Astrocyte of the hippocampus (primary cell): ENCODE measurements at regions not wholly inside any gene's neighbourhood (a gene's known extent, or its start where the extent isn't known, plus 50 kb on each side); places are given as distances from the start of the nearest gene placed in this dataset.
A peak's percentile ranks its signal among the peaks of the same experiment; 100 is the strongest.
"Not testable (repeated sequence)": the region's sequence is repeated elsewhere in the genome, so short reads cannot be mapped to it uniquely, and the experiment has no call there.

Experiments
- DNase-seq: peaks from one replicate; pipeline ENCODE4 v3.0.0; 2011; ENCODE audit warnings: low read depth, low spot score

DNA sequence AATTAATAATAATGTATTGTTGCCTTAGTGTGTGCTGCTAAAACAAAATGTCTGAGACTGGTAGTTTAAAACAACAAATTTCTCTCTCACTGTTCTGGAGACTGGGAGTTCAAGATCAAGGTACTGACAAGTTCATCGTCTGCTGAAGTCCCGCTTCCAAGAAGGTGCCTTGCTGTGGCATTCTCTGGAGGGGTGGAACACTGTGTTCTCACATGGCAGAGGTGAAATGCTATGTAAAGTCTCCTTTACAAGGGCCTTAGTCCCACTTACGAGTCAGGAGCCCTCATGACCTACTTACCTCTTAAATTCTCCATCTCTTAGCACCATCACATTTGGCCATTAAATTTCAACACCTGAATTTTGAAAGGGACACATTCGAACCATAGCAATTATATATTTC, 299.2 kb upstream of the RBMS1 start:
- no peak for DNase-seq

DNA sequence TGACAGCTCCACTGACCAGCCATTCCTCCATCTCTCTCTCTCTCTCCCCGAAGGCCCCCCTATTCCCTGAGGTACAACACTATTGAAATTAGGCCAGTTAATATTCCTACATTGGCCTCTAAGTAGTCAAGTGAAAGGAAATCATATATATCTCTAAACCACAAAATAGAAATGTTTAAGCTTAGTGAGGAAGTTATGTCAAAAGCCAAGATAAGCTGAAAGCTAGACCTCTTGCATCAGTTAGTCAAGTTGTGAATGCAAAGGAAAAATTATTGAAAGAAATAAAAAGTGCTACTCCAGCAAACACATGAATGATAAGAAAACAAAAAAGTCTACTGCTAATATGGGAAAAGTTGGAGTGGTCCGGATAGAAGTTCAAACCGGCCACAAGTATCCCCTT, 301.3 kb upstream of the RBMS1 start:
- no peak for DNase-seq

DNA sequence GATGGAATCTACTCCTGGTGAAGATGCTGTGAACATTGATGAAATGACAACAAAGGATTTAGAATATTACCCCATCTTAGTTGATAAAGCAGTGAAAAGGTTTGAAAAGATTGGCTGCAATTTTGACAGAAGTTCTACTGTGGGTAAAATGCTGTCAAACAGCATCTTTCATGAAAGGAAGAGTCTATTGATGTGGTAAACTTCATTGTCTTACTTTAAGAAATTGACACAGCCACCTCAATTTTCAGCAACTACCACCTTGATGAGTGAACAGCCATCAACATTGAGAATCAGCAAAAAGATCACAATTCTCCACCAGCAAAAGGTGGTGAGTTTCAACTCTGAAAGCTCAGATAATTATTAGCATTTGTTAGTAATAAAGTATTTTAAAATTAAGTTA, 310.3 kb upstream of the RBMS1 start:
- no peak for DNase-seq

DNA sequence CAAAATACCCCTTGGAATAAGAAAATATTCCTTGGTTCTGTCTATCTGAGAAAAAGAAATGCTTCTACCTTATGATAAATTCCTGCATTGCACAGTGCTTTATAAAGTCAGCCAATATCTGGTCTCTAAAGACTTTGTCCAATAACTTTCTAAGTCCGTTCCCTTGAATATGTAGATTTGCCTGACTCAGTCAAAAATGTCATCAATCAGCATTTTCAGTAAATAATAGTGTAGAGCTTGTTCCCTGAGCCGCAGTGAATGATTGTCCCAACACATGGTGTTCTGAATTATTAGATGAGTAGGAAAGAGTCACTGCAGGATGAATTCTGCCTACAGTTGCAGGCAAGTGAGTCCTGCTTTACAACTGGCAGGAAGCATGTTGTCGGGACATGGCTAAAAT, 316.8 kb upstream of the RBMS1 start:
- no peak for DNase-seq

GRCh38 chr2:160812830-160813505, 319.4 kb upstream of the RBMS1 start:
- no peak for DNase-seq

DNA sequence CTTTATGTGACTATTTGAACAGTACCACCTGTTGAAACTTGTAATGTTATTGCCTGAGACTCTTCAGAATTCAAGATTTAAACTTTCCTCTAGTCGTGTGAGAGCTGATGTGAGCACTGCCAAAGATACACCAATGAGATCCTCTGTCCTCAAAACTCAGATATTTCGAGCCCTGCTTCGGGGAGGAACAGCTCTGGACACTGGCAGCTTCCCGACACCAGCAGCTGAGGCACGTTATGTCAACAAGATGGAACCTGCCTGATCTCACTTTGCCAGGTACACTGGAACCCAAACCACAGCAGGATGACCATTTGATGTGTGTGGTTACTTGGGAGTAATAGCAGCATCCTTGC, 319.9 kb upstream of the RBMS1 start:
- no peak for DNase-seq

DNA sequence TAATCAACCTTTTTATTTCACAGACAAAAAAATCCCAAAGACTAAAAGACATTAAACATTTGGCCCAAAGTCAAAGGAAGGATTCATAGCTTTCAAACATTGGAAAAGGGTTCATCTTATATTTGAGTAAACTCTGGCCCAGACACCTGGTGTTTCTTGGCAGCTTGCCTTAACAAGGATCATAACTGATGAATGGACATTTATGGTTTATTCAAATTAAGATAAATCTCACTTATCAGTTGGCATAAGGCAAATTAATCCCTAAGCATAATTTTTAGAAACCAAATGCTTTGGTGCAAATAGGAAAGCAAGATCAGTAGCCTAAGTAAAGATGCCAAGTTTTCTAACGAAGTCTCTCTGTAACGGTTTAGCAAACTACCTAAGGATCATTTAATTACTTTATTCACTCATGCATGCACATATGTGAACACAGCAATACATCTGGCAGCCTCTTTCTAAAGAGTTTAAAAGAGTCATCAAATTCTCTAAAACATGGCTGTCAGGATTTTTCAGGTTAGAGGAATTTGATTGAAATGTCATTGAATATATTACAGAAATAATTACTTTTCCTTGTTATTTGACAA, 323.4 kb upstream of the RBMS1 start:
- no peak for DNase-seq

DNA sequence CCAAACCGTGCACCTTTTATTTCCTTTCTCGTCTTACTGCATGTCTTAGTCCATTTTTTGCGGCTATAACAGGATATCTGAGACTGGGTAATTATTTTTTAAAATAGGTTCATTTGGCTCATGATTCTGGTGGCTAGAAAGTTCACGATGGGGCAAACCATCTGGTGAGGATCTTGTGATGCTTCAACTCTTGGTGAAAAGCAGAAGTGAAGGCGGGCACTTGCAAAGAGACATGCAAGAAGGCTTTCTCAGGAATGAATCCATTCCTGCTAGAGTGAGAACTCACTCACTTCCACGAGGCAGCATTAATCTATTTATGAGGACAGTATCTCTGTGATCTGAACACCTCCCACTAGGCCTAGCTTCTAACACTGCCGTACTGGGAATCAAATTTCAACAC, 327.1 kb upstream of the RBMS1 start:
- DNase-seq, result no peak

GRCh38 chr2:160822006-160822405, 328.4 kb upstream of the RBMS1 start:
- DNase-seq, result no peak

- no peak for DNase-seq
These were observed 331.8 kb upstream of the RBMS1 start for GRCh38 chr2:160825433-160825832.

GRCh38 chr2:160826496-160826895, 332.9 kb upstream of the RBMS1 start:
- no peak for DNase-seq

- no peak for DNase-seq
These were observed 332.2 kb upstream of the TANK start for GRCh38 chr2:160828076-160828475.

GRCh38 chr2:160832381-160832780, 327.8 kb upstream of the TANK start:
- not testable (repeated sequence) for DNase-seq

DNA sequence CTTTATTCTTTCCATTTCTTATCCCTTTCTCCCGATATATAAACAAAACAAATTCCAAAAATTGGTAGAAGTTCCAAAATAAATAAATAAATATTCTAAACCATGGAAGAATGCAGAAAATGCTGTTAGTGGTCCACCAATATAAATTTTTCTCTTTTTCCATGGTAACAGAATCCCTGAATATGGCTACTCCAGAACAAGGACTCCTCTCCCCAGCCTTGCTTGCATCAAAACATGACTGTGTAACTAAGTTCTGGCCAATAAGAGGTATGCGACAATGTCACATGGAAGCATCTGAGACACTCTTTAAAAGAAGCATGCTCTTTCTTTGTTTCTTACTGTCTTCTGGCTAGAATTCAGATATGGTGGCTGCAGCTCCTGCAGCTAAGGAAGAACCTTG, 325.1 kb upstream of the TANK start:
- DNase-seq, result no peak

DNA sequence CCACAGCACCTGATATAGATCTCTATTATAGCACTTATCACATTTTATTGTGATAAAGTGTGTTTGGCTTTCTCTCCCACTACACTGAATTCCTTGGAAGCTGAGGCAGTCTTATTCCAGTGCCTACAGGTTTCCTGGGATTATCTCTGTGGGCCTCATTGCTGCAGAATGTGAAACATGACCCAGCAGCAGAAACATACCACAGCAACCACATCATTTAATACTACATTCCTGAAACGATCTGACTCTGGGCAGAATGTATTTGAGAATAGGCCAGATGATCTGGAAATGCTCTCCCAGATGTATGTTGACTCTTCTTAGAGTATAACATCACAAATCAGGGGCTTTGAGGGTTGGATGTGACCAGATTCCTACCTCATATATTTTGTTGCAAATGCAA, 323.5 kb upstream of the TANK start:
- peak; percentile 93 for DNase-seq

DNA sequence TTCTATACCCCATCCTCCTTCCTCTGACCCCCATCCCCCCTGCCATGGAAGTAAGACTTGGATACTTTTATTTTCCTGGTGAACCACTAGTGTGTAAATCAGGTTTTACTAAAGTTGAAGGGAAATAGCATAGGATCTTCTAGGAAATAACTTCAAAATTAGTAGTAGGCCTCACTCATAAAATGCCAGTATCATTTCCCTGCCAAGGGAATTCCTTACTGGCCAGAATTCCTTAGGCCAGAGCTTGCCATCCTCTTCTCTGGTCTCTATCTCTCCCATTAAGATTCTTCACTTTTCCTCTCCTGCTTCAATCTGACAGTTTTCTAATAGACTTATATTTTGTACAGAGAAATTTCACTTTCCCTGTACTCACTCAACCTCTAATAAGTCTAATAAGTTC, 322.8 kb upstream of the TANK start:
- no peak for DNase-seq

GRCh38 chr2:160838147-160838546, 322.1 kb upstream of the TANK start:
- DNase-seq, result no peak

- DNase-seq, result no peak
These were observed 321.5 kb upstream of the TANK start for GRCh38 chr2:160838691-160839090.

DNA sequence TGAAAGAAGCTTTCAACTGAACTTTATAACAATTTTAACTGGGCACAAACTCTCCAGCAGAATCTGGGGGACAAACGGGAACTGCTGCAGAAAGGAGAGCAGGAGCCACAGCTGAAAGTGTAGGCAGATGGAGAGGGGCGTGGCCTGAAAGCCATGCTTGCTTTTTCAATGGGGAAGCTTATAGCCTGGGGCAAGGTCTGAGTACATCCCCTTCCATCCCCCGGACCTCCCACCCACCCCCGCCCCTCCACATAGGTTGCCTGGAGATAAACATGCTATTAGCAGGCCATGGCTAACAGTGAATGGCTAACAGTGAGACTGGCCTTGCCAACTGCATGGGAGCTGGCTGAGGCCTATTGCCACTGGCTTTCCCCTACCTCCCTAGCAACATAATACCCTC, 317.9 kb upstream of the TANK start:
- DNase-seq, result no peak

DNA sequence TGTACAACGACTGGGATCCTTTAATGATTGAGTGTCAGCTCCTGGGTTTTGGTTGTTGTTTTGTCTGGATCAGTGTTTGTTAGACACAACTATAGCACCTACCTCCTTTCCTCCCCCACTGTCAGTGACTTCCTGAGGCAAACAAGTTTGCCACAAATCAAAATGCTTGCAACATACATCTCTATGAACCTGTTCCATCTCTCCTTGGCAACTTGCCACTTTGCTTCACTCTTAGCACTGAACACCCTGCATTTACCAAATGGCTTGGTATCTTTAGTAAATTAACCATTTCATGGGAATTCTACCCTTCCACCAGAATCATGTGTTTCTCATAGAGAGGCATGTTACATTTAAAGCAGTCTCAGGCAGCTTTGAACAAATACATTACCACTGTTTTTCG, 301.1 kb upstream of the TANK start:
- DNase-seq, result no peak

- no peak for DNase-seq
These were observed 298.0 kb upstream of the TANK start for GRCh38 chr2:160862226-160862625.

GRCh38 chr2:160868891-160869290, 291.3 kb upstream of the TANK start:
- DNase-seq, result peak; percentile 15

GRCh38 chr2:160869411-160869810, 290.8 kb upstream of the TANK start:
- DNase-seq, result peak; percentile 70
